Stimulated activated naive CD8-positive, alpha-beta T cell treated with anti-CD3 and anti-CD28 coated beads, Interleukin-15, Interleukin-2, amounts not matched to agents 100 ng/mL and 50 ng/mL, for 24 hours (primary cell): ENCODE measurements at regions not wholly inside any gene's neighbourhood (a gene's known extent, or its start where the extent isn't known, plus 50 kb on each side); places are given as distances from the start of the nearest gene placed in this dataset.

Source experiments
- H3K27ac Mint-ChIP-seq: one replicate; pipeline ENCODE4 v1.8.0; 2021; ENCODE audit warnings: mild to moderate bottlenecking, mixed read lengths
- H3K27me3 Mint-ChIP-seq: one replicate; pipeline ENCODE4 v1.8.0; 2021; ENCODE audit warnings: mixed read lengths
- H3K36me3 Mint-ChIP-seq: one replicate; pipeline ENCODE4 v1.8.0; 2021; ENCODE audit warnings: low read depth, mixed read lengths
- H3K4me1 Mint-ChIP-seq: one replicate; pipeline ENCODE4 v1.8.0; 2021; ENCODE audit warnings: low read depth, mixed read lengths
- H3K4me3 Mint-ChIP-seq: one replicate; pipeline ENCODE4 v1.8.0; 2021; ENCODE audit warnings: mild to moderate bottlenecking, mixed read lengths
- H3K9me3 Mint-ChIP-seq: one replicate; pipeline ENCODE4 v1.8.0; 2021; ENCODE audit warnings: mixed read lengths

- Mint-ChIP-seq H3K27me3 (peaks cover 12% of the 10 kb centered on the region), H3K9me3 (peaks cover 5% of the 10 kb centered on the region), H3K4me3 (no peak overlapping the region), H3K36me3 (no peaks in the 10 kb centered on the region), H3K27ac (no peak overlapping the region), H3K4me1 (no peaks in the 10 kb centered on the region)
These were observed 50.8 kb upstream of the JAG1 start for GRCh38 chr20:10724449-10725173.

GRCh38 chr20:10728873-10729670 is 55.3 kb upstream of the JAG1 start:
- Mint-ChIP-seq H3K27ac (no peak overlapping the region), H3K9me3 (peaks cover 5% of the 10 kb centered on the region), H3K4me3 (no peak overlapping the region), H3K36me3 (no peaks in the 10 kb centered on the region), H3K4me1 (no peaks in the 10 kb centered on the region), H3K27me3 (peaks cover 4% of the 10 kb centered on the region)

GRCh38 chr20:10729785-10730184 is 56.0 kb upstream of the JAG1 start:
- Mint-ChIP-seq H3K27ac (no peak overlapping the region), H3K36me3 (no peaks in the 10 kb centered on the region), H3K4me3 (no peak overlapping the region), H3K27me3 (peaks cover 4% of the 10 kb centered on the region), H3K9me3 (peaks cover 5% of the 10 kb centered on the region), H3K4me1 (no peaks in the 10 kb centered on the region)

- Mint-ChIP-seq H3K4me1 (no peaks in the 10 kb centered on the region), H3K4me3 (no peak overlapping the region), H3K27me3 (peaks cover 4% of the 10 kb centered on the region), H3K36me3 (no peaks in the 10 kb centered on the region), H3K27ac (no peak overlapping the region), H3K9me3 (peaks cover 5% of the 10 kb centered on the region)
These were observed 56.9 kb upstream of the JAG1 start for GRCh38 chr20:10730629-10731183.

GRCh38 chr20:10731190-10731965 is 57.6 kb upstream of the JAG1 start:
- H3K27me3 Mint-ChIP-seq: peaks cover 4% of the 10 kb centered on the region
- no peaks in the 10 kb centered on the region for H3K4me1 Mint-ChIP-seq
- no peak overlapping the region for H3K27ac Mint-ChIP-seq
- H3K9me3 Mint-ChIP-seq: peaks cover 5% of the 10 kb centered on the region
- H3K36me3 Mint-ChIP-seq: no peaks in the 10 kb centered on the region
- no peak overlapping the region for H3K4me3 Mint-ChIP-seq

- Mint-ChIP-seq H3K36me3 (no peaks in the 10 kb centered on the region), H3K4me1 (no peaks in the 10 kb centered on the region), H3K27me3 (peaks cover 13% of the 10 kb centered on the region), H3K27ac (no peak overlapping the region), H3K9me3 (no peaks in the 10 kb centered on the region), H3K4me3 (no peak overlapping the region)
These were observed 59.3 kb upstream of the JAG1 start for GRCh38 chr20:10733122-10733521.

- no peak overlapping the region for H3K4me3 Mint-ChIP-seq
- H3K36me3 Mint-ChIP-seq: no peaks in the 10 kb centered on the region
- H3K9me3 Mint-ChIP-seq: no peaks in the 10 kb centered on the region
These were observed 61.6 kb upstream of the JAG1 start for GRCh38 chr20:10735195-10735949.

GRCh38 chr20:10739134-10739533 is 65.3 kb upstream of the JAG1 start:
- Mint-ChIP-seq H3K27ac (no peak overlapping the region), H3K9me3 (no peaks in the 10 kb centered on the region), H3K4me1 (no peaks in the 10 kb centered on the region), H3K27me3 (peaks cover 21% of the 10 kb centered on the region), H3K36me3 (no peaks in the 10 kb centered on the region), H3K4me3 (no peak overlapping the region)

More at GRCh38 chr20:10735195-10735949, 61.6 kb upstream of the JAG1 start:
- Mint-ChIP-seq H3K27me3 (peaks cover 17% of the 10 kb centered on the region), H3K4me1 (no peaks in the 10 kb centered on the region), H3K27ac (no peak overlapping the region)

- H3K27ac Mint-ChIP-seq: no peak overlapping the region
- no peaks in the 10 kb centered on the region for H3K4me1 Mint-ChIP-seq
- H3K4me3 Mint-ChIP-seq: no peak overlapping the region
- no peaks in the 10 kb centered on the region for H3K36me3 Mint-ChIP-seq
- peaks cover 21% of the 10 kb centered on the region for H3K27me3 Mint-ChIP-seq
- no peaks in the 10 kb centered on the region for H3K9me3 Mint-ChIP-seq
These were observed 65.8 kb upstream of the JAG1 start for GRCh38 chr20:10739566-10739965.

- no peaks in the 10 kb centered on the region for H3K9me3 Mint-ChIP-seq
- no peak overlapping the region for H3K4me3 Mint-ChIP-seq
- no peaks in the 10 kb centered on the region for H3K4me1 Mint-ChIP-seq
- no peaks in the 10 kb centered on the region for H3K36me3 Mint-ChIP-seq
- peaks cover 21% of the 10 kb centered on the region for H3K27me3 Mint-ChIP-seq
- H3K27ac Mint-ChIP-seq: no peak overlapping the region
These were observed 67.3 kb upstream of the JAG1 start for GRCh38 chr20:10741060-10741459.

- Mint-ChIP-seq H3K27ac (no peak overlapping the region), H3K9me3 (no peaks in the 10 kb centered on the region), H3K4me3 (no peak overlapping the region), H3K4me1 (no peaks in the 10 kb centered on the region), H3K27me3 (peaks cover 9% of the 10 kb centered on the region), H3K36me3 (no peaks in the 10 kb centered on the region)
These were observed 72.0 kb upstream of the JAG1 start for GRCh38 chr20:10745790-10746189.

GRCh38 chr20:10747019-10747418 is 73.2 kb upstream of the JAG1 start:
- H3K4me3 Mint-ChIP-seq: no peak overlapping the region
- peaks cover 9% of the 10 kb centered on the region for H3K27me3 Mint-ChIP-seq
- H3K9me3 Mint-ChIP-seq: no peaks in the 10 kb centered on the region
- H3K27ac Mint-ChIP-seq: no peak overlapping the region
- H3K36me3 Mint-ChIP-seq: no peaks in the 10 kb centered on the region
- H3K4me1 Mint-ChIP-seq: no peaks in the 10 kb centered on the region

- no peak overlapping the region for H3K27ac Mint-ChIP-seq
These were observed 75.3 kb upstream of the JAG1 start for GRCh38 chr20:10749084-10749483.

GRCh38 chr20:10752206-10752605 is 78.4 kb upstream of the JAG1 start:
- Mint-ChIP-seq H3K36me3 (no peaks in the 10 kb centered on the region), H3K9me3 (no peaks in the 10 kb centered on the region), H3K4me3 (no peak overlapping the region), H3K27ac (no peak overlapping the region), H3K4me1 (no peaks in the 10 kb centered on the region), H3K27me3 (peaks cover 11% of the 10 kb centered on the region)

More at GRCh38 chr20:10749084-10749483, 75.3 kb upstream of the JAG1 start:
- Mint-ChIP-seq H3K4me1 (no peaks in the 10 kb centered on the region), H3K27me3 (peaks cover 6% of the 10 kb centered on the region), H3K9me3 (no peaks in the 10 kb centered on the region), H3K36me3 (no peaks in the 10 kb centered on the region), H3K4me3 (no peak overlapping the region)
